C1 segment of cervical spinal cord (tissue), 14 donors: ENCODE measurements at regions not wholly inside any gene's neighbourhood (a gene's known extent, or its start where the extent isn't known, plus 50 kb on each side); places are given as distances from the start of the nearest gene placed in this dataset.
A peak's percentile ranks its signal among the peaks of the same experiment; 100 is the strongest.

Experiments
- DNase-seq, 14 donors: peaks; one replicate each; lab custom pipeline; 2025; lab: John Stamatoyannopoulos, UW

DNA sequence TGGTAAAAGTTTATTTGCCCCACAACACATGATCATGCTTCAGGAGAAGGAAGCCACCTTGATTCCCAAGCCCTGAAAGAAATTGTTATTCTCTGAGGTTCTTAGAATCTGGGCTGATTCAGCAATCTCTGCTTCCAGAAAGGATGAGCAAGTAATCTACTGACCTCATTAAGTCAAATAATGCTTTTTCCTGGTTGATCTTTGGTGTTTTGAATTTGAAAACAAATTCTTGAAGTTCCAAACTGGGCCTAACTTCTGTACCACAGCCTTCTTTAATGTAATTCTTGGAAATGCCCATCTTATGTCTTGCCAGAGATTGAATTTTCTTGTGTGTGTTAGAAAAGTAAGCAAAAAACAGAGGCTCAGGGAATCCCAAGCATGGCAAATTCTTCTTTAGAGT is 319.2 kb upstream of the DDHD1 start:
- no peak for DNase-seq

DNA sequence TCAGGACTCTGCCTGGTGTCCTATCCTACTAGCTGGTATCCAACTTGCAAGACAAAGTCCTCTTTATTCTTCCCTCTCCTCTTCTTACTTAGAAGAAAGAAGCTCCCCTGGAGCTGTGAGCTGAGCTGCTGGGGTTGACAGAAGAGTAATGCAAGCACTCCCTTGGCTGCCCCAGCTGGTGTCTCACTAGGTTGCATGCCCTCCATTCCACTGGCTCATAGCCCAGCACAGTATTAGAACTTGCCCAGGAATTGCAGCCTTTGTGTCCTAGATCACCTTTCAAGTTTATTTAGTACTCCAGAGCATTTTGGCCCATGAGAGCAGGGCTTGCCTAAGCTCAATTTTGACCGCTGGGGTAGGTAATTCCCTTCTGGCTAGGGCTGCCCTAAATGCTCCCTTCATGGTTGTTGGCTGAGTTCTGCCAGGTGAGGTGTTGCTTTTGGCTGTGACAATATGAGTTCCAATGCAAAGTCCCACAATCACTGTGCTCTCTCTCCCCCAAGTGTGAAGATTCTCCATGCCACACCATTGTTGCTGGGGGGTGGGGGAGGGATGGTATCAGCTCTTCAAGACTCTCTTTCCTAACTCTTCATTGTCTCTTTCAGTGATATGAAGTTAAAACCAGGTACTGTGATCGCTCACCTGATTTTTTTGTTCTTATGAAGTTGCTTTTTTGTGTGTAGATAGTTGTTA is 317.4 kb upstream of the DDHD1 start:
- peak in 4 of 14 donors; percentile 1 to 7 (median 4) for DNase-seq

DNA sequence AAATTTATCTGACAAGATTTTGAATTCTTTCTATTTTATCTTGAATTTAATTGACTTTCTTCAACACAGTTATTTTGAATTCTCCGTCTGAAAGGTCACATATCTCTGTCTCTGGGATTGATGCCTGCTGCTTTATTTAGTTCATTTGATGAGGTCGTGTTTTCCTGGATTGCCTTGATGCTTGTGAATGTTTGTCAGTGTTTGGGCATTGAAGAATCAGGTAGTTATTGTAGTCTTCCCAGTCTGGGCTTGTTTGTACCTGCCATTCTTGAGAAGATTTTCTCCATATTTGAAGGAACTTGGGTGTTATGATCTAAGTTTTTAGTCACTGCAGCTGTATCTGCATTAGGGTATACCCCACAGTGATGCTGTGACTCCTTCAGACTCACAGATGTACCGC is 315.8 kb upstream of the DDHD1 start:
- DNase-seq: no peak

DNA sequence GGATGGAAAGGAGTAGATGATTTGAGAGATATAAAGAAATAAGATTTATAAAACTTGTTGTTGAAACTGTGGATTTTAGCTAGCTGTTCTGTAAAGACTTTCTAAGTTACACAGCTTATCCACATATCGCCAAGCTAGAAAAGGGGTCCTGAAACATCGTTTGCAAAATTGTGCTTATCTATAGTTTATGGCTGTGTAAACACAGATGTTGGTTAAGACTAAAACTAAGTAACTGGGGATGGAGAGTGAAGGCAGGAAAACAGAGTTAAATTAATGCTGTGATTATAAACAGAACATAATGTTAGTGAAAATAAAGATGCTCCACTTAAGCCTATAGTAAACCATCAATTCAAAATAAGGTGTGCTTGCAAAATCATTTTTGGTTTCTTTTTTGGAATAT is 311.3 kb upstream of the DDHD1 start:
- DNase-seq: no peak

DNA sequence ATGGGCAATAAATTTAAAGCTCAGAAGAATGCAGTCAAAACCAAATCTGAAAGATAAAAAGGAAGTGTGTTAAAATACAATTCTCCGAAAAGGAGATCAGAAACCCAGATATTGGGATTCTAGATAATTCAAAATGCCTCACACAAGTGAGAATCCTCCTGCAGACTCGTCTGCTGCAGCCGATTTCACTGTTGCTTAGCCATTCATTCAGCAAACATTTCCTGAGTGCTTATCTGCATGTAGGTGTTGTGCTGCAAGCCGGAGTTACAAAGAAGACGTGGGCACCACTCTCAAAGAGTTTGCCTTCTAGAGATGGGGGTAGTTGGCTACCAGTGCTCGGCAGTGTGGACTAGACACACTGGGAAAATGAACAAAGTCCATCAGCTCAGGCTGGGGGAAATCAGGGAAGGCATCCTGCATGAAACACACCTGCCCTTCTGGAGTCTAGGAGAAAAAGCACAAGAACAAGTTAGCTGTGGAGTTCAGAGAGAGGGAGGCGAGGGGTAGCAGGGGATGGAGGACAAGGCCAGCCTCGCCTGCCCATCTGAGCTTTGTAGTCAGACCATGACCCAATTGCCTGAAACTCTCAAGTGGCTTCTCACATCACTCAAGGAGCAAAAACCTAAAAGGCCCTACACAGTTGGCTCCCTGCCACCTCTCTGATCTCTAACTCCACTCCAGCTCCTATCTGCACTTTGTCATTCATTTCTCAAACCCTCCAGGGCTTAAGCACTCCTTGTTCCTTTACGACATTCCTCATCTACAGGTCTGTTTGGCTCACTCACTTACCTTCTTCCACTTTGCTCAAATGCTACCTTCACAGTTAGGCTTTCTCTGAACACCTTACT is 310.0 kb upstream of the DDHD1 start:
- no peak for DNase-seq

DNA sequence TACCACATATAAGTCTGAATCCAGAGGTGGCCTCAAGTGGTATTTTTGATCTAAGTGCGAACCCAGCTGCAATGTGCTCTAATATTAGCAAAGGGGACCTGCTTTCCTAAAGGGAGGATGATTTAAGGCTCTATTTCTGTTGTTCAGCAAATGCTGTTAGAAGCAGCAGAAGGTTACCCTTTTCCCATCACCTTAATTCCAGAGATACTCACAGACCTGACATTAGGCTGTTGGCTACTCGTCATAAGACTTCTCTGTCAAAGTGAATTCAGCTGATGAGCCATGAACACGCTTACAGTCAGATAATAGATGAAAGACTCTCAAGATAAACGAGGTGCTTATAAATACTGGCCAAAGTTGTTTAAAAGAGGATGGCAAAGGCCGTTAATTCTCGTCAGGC is 308.7 kb upstream of the DDHD1 start:
- no peak for DNase-seq

DNA sequence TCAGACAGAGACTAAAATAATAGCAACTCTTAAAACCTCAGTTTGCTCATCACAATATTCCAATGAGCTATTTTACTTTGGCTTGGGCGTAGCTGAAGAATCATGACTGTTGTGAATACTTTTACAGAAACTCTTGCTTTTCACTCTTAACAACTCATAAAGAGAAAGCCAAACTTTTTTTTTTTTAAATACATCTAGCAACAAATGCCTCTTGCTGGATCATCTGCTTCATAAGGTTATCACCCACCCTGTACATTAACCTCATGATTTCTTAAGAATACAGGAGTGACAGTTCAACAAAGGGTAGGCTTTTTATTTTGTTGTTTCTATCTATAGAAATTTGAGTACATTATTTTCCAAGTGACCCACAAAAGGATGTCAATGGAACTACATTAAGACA is 307.4 kb upstream of the DDHD1 start:
- no peak for DNase-seq

DNA sequence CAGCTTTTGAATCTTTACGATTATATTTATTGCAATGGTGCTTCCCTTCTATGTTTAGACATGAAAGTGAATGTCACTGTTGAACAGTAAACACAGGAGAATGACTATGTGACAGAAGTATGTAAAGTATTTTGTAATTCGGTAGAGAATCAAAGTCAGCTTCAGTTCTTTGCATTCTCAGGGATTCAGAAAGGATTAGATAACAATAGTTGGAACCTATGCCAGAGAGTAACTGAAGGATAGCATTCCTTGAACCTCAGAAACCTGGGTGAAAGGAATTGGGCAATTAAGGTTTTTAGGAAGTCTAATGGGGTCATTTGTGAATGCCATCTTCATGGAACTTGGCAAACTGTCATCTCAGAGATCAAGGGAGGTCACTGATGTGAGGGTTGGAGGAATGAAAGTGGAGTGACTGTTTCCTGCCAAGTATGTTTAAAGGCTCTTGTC is 305.3 kb upstream of the DDHD1 start:
- no peak for DNase-seq

DNA sequence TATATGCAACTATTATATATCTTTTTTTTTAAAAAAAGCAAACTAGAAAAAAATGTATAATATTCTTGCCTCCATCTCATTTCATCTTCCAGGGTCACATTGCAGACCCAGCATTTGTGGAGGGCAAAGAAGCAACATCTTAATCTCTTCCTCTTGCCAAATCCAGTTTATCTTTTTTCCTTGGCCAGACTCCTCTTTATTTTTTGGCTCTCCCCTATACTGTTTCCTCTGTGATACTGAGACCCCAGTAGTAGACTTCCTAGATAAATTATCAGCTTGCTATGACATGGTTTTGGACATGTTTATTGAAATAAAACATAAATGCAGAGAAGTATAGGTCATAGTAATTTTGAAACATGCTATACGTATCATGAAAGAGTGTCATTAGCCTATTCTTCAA is 303.8 kb upstream of the DDHD1 start:
- no peak for DNase-seq

DNA sequence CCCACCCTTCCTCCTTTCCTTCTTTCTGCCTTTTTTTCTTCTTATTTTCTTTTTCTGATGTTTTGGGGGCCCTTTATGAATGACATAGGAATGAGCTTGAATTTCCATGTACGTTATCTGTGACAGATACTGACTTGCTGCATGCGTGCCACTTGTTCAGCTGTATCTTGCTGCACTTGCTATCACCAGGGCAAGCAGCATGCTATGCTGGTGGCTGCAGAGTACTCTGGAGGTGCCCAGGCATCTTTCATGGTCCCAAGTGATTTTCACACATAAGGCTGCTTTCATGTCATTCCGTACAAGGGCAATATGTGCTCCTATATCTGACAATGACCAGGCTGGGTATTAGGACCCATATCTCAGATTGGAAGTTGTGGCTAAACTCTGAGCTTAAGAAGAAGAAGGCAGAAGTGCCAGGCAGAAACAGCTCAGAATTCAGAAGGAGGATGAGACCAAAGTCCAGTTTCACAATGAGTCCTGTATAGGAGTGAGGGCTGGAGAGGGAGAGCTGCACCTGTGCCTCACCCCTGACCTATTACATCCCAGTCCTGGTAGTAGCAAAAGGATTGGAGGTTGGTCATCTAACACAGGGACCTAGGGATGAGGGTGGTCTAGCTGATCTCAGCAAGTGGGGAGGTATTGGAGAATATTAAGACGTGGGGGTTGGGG is 299.0 kb upstream of the DDHD1 start:
- DNase-seq: no peak

DNA sequence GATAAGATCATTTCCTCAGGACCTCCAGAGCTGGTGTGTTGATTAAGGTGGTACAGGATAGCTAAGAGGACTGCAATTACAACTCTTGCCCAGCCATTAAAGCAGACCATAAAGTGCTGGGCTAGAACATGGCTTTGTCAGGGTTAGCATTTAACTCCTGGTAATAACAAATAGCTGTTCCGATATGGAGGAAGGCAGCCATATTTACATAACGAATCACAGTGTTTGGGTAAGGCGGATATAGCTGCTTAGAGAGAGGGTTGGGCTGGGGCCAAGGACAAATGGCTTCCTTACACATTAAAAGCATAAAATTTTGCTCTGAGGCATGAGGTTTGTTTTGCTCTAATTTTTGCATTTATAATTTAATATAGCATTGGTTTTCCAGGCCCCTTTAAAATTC is 297.7 kb upstream of the DDHD1 start:
- DNase-seq: no peak

DNA sequence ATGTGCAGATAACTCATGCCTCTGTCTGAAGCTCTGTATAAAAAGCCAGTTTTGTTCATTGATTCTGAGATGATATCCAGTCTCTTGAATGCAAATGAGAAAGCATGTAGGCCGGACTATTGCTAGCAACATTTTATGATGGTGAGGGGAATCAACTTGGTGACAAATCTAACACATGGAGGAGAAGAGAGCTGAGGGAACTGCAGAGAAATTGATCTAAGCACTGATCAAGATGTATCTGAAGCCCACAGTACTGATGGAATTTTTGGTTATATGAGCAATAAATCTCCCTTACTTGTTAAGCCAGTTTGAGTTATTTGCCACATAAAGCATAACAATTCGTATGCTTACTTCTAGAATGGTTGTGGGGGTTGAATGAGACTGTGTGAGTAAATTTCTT is 295.6 kb upstream of the DDHD1 start:
- no peak for DNase-seq

DNA sequence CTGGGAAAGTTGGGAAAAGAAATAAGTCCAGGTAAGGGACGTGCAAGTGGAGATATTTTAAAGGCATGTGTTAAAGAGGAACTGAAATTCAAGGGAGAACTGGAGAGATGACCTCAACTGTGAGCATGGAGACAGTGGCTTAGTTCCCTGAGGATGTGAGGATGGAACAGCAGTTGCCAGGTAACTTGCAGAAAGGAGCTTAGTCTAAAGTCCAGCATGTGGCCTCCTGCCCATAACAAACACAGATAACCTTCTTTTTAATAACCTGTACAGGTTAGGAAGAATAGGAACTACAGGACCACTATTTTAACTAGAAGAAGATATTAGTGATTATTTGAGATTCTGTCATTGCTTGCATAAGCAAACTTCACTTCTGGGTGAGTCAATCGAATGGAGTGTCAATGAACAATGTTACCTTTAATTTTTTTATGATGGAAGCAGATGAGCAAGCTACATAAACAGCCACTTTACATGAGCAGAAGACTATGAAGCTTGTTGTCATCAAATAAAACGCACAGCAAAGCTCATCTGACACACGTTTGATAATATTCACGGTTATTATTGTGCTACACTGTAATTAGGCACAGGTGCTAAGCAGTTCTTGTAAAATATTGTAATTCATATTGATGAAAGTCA is 291.7 kb upstream of the DDHD1 start:
- no peak for DNase-seq

DNA sequence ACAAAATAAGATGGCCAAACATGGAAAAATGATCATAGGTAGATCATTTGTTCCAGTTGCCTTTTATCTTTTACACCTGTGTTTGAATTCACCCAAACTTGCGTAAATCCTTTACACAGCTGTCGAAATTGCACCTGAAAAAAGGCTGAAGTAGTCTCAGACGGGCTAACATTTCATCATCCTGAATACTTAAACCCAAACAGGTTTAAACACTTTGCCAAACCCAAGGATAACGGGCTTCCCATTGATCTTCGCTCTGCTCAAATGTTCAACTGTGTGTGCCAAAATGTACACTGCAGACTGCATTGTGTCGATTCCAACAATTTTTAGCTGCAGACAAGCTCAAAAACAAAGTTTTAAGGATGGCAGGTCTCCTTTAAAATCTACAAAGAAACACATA is 288.7 kb upstream of the DDHD1 start:
- no peak for DNase-seq

DNA sequence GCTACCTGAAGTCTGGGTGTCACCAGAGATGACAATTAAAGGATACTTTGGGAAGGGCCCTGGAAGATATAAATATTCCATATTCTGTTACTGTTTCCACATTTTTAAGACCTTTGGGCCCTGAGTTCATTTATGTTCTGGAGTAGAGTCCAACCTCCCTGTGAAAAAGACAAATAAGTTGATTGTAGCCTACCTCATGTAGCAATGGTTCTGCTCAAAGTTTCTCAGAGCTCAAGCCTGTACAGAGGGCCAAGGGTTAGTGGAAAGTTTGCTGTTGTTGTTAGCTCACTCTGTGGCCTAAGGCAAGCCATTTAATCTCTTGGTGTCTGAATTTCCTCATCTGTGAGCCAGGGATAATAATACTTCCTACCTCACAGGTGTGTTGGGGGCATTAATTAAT is 284.7 kb upstream of the DDHD1 start:
- DNase-seq: no peak

DNA sequence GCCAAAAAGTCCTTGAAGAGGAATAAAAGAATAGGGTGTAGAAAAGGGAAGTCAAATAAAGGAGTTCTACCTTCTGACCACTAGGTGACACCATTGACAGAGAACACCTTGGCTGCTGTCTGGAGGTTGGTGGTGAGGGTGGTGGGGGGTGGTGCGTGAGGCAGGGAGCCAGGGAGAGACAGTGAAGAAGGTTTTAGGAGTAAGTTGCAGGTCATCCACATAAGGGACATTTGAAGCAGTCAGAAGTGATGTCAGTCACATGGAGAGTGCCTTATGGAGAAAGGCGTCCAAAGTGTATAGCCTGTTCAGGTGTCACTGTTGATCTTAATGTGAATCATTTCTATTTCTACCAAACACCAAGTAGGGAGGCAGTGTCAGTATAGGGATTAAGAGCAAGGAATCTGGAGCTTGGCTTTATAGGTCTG is 279.3 kb upstream of the DDHD1 start:
- no peak for DNase-seq

DNA sequence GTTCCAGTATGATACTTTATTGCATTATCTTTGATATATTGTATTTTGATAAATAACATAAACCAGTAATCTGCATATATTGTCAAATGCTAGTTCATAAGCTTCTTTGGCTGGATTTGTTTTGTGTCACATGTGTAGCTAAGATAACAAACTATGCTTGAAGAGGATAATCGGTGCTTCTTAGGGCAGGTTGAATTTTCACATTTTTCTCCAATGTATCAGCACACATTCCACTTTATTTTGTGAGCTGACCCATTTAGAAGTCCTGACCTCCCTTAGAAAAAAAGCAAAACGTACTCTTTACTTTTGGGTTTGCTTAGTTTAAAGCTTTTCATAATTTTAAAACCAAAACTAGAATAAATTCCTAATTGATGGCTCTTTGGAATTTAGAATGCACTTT is 277.7 kb upstream of the DDHD1 start:
- no peak for DNase-seq

DNA sequence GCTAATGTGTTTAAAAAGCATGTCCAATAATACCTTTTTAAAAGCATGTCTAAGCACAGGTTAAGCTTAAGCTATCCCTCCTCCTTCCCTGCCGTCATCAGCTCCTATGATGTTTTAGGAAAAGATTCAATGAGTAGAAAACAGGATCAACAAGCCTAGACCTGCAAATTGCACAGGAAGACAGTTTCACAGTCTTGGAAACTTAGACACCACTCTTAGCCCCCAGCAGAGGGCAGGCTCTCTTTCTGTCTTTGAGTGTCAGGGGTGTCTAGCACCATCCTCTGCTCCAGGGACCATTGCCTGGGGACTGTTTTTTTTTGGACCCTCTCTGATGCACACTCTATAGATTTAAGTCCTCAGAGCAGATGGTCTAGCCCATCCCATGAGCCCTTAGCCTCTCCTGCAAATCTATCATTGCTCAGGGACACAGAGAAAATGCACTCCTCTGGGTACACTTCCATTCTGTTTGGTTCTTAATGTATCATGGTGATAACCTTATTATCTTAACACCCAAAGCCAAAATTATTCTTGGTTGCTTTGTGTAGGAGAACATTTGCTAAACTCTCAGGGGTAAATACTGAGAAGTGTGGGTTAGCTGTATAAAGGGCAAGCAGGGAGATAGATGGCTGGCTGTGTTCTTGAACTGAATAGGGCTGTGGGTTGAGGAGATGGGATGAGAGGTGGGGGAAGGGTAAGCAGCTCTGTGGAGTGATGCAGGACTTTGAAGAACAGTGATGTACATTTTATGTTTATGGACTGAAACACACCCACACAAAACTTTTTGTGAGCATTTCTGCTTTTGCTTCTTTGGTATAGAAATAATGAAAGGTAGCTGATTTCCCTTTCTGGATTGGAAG is 259.9 kb upstream of the DDHD1 start:
- DNase-seq: no peak

DNA sequence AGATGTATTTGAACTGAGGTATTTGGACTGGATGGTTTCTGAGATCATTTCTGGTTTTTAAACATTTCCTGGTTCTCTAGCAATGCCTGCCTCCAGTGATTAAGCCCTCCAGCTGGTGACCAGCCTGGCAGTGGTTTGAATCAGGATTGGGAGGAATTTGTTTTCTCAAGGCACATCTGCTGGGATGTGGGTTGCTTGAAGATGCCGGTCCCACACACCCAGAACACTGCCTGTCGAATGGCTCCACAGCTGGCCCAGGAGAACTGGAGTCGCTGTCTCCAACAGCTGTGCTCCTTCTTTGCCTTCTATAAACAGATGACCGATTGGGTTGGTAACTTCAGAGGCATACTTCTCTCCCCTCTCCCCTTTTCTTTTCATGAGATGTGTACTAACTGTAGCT is 258.0 kb upstream of the DDHD1 start:
- no peak for DNase-seq

DNA sequence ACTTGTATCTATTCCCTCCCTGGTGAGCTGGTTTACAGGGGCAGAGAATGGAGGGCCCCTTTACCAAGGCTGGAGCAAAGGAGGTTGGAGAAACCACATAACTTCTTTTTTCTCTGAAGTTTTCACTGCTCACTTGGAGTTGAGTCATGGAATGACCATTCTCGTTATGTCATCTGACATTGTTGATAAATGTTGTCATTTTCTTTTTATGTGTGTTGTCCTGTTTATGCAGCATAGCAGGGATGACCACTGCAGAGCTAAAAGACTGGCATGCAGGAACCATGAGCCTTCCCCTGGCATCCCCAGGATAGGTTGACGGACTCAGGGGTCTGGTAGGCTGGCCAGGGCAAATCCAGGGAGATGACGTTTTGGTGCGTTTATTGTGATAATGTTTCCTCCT is 256.8 kb upstream of the DDHD1 start:
- no peak for DNase-seq

DNA sequence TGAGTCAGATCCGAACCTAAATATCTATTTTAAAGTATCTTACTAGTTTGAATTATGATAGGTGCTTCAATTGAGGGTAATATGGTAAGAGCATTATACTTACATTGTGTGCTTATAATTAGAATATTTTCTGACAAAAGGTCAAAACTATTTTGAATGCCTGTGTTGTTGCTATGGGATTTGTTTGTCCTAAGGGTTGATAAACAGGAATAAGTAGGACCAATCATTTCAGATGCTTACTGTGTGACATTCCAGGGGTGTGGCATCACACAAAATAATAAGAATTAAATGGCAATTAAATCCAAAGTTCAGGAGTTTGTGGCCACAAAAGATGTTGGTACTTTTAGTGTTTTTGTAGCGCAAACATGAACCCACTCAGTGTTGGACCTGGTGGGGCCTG is 256.2 kb upstream of the DDHD1 start:
- DNase-seq: no peak
